ENCODE measurements at regions not wholly inside any gene's neighbourhood (a gene's known extent, or its start where the extent isn't known, plus 50 kb on each side); places are given as distances from the start of the nearest gene placed in this dataset.

- no peak for TF ChIP-seq CTCF (IDR thresholded peaks at IDR 0.05; ENCODE audit: low read depth, low read length, poor library complexity, severe bottlenecking)
- no peak for TF ChIP-seq EZH2phosphoT487 (IDR thresholded peaks at IDR 0.05; ENCODE audit: borderline replicate concordance, low read length)
Measured at GRCh38 chr3:163541629-163542028, 1536.7 kb downstream of the SI start.

Data from DOHH2 (cell line).